Heart left ventricle (tissue), 13 donors: ENCODE measurements at regions not wholly inside any gene's neighbourhood (a gene's known extent, or its start where the extent isn't known, plus 50 kb on each side); places are given as distances from the start of the nearest gene placed in this dataset.

Source experiments
- POLR2A ChIP-seq, 2 donors: fragments of 450-650 bp; IDR thresholded peaks; one replicate each; pipeline ENCODE4 v1.6.1; 2017; ENCODE audit warnings: antibody characterized with exemption in 2 of 2, mild to moderate bottlenecking in 2 of 2, moderate library complexity in 2 of 2
- TF ChIP-seq, protein P1 (sequence below), 12 donors: fragments of 200-600 bp; sonication (generic) in 4 of 12; IDR thresholded peaks; one replicate each; pipeline versions ENCODE4 v1.5.0 to v1.8.0; 2018 to 2022; ENCODE audit warnings: antibody characterized with exemption in 12 of 12, mild to moderate bottlenecking in 5 of 12
- donor health status: ischemic (EF 13 %, LVEDD 7.1; RV severe dilation, severe dysfunction).
- donor health status: DM: no; HTN: yes; CAD: no.
- donor health status: DM: no; HTN: no; CAD: no.
- donor health status: ischemic (EF 25% LVEDD 6.9; RV normal size, moderate dysfunction).
- donor health status: ischemic (EF 25% LVEDD 5.7; RV mildly dilated, moderate dysfunction).
- donor health status: ischemic (EF 35%, LVEDD 5.7; RV mildly dilated, moderate dysfunction).
- donor health status: nonischemic (EF 11% LVEDD 7.7; RV severe dilation, severe dysfunction).
- donor health status: DM: yes; HTN: yes; CAD: no.
- donor health status: PGD.
- donor health status: ischemic (EF 29% LVEDD 5.4; RV normal size, mild dysfunction).
- donor health status: nonischemic (EF 23%, LVEDD 6.1; RV moderate dilation, normal function).

- TF ChIP-seq, protein P1, sequence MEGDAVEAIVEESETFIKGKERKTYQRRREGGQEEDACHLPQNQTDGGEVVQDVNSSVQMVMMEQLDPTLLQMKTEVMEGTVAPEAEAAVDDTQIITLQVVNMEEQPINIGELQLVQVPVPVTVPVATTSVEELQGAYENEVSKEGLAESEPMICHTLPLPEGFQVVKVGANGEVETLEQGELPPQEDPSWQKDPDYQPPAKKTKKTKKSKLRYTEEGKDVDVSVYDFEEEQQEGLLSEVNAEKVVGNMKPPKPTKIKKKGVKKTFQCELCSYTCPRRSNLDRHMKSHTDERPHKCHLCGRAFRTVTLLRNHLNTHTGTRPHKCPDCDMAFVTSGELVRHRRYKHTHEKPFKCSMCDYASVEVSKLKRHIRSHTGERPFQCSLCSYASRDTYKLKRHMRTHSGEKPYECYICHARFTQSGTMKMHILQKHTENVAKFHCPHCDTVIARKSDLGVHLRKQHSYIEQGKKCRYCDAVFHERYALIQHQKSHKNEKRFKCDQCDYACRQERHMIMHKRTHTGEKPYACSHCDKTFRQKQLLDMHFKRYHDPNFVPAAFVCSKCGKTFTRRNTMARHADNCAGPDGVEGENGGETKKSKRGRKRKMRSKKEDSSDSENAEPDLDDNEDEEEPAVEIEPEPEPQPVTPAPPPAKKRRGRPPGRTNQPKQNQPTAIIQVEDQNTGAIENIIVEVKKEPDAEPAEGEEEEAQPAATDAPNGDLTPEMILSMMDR (IDR thresholded peaks at IDR 0.05), result no peak
- TF ChIP-seq POLR2A (IDR thresholded peaks at IDR 0.05), result no peak
Measured at GRCh38 chr2:65778137-65778536, 345.7 kb upstream of the SPRED2 start.
